ENCODE measurements at regions not wholly inside any gene's neighbourhood (a gene's known extent, or its start where the extent isn't known, plus 50 kb on each side); places are given as distances from the start of the nearest gene placed in this dataset.
"Not testable (repeated sequence)": the region's sequence is repeated elsewhere in the genome, so short reads cannot be mapped to it uniquely, and the experiment has no call there.

DNA sequence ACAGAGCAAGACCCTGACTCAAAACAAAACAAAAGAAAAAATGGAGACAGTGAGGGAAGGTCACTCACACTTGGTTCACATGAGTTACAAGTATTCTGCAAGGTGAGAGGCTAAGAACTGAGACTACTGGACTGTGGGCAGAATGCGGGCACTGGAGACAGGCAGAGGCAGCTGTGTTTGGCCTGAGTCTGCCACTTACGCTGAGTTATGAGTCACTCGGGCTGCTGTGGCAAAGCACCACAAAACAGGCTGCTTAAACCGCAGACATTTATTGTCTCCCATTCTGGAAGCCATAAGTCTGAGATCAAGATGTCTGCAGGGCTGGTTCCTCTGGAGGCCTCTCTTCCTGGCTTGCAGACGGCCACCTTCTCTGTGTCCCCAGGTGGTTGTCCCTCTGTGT is 122.8 kb downstream of the SHANK2 start:
- peak; percentile 67 for DNase-seq (ENCODE audit: low read depth)

GRCh38 chr11:71127806-71128205 is 124.6 kb downstream of the SHANK2 start:
- no peak for DNase-seq (ENCODE audit: low read depth)

- DNase-seq (ENCODE audit: low read depth) = not testable (repeated sequence)
These were observed 126.0 kb downstream of the SHANK2 start for GRCh38 chr11:71126401-71126800.

GRCh38 chr11:71125150-71125549 is 127.2 kb downstream of the SHANK2 start:
- no peak for DNase-seq (ENCODE audit: low read depth)

- DNase-seq (ENCODE audit: low read depth) = no peak
These were observed 128.2 kb downstream of the SHANK2 start for GRCh38 chr11:71124127-71124526.

- DNase-seq (ENCODE audit: low read depth) = peak; percentile 8
These were observed 131.9 kb downstream of the SHANK2 start for GRCh38 chr11:71120471-71120896.

DNA sequence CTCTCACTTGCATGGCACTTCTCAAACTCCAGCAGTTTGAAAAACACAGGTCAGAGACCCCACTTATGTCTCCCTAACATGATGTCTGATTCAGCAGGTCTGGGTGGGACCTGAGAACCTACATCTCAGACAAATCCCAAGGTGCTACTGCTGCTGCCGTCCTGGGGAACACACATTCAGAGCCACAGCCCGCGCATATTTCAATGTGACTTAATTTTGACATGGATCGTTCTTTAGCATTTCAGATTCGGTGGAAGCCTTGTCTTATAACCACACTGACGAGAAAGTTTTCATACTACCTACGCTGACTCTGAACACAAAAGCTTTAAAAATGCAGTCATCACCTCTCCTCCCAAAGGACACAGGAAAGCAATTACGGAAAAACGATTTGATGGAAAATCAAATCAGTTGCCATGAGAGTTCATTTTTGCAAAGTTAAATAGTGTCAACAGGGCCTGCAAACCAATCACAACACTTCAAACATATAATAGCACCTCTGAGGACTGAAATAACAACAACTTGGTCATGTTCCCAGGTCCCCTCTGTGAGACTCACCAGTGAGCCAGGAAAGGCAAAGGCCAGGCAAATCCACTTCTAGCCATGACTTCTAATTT is 132.6 kb downstream of the SHANK2 start:
- DNase-seq (ENCODE audit: low read depth) = no peak

GRCh38 chr11:71118671-71119250 is 133.6 kb downstream of the SHANK2 start:
- no peak for DNase-seq (ENCODE audit: low read depth)

- no peak for DNase-seq (ENCODE audit: low read depth)
These were observed 135.1 kb downstream of the SHANK2 start for GRCh38 chr11:71117311-71117710.

DNA sequence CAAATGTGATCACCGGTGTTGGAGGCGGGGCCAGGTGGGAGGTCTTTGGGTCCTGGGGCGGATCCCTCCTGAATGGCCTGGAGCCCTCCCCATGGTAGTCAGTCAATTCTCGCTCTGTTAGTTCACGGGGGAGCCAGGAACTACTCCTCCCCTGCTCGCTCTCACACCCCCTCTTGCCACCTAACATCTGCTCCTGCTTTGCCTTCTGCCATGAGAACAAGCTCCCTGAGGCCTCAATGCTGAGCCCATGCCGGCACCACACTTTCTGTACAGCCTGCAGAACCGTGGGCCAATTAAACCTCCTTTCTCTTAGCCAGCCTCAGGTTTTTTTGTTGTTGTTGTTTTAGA is 135.7 kb downstream of the SHANK2 start:
- no peak for DNase-seq (ENCODE audit: low read depth)

DNA sequence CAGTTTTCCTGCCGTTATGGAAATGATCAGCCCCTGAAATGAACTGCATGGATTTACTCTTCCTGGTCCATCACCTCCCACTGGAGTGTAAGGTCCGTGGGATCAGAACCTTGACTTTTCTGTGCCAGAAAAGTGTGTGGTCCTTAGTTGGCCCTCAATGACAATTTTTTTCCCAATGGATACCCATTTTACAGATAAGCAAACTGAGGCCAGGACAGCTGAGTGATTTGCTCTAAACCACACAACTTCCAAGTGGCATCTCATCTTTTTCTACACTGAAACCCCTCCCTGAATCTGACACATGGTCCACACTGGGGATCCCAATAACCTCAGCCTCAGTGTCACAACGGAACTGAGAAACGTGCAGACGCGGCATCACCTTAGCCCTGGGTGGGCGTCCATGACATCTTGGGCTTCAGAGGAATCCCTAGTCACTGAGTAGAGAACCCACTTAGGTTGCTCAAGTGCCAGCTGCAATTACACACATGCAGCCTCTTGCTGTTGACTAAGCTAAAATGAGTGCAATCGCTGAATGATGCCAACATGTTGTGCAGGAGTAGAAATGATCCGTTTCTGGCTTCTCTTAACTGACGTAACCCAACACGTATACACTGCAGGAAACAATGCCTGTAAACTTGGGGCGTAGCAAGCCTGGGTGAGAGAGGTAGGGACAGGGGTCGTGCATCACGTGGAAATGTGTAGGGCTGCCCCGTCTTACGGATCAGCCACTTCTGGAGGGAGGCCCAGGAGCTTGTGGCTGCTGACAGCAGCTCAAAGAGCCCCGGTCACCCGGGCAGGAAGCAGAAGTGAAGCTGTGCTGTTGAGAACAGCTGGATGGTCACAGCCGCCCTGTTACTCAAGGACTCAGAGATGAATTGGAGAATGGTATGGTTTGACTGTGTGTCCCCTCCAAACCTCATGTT is 136.3 kb downstream of the SHANK2 start:
- no peak for DNase-seq (ENCODE audit: low read depth)

DNA sequence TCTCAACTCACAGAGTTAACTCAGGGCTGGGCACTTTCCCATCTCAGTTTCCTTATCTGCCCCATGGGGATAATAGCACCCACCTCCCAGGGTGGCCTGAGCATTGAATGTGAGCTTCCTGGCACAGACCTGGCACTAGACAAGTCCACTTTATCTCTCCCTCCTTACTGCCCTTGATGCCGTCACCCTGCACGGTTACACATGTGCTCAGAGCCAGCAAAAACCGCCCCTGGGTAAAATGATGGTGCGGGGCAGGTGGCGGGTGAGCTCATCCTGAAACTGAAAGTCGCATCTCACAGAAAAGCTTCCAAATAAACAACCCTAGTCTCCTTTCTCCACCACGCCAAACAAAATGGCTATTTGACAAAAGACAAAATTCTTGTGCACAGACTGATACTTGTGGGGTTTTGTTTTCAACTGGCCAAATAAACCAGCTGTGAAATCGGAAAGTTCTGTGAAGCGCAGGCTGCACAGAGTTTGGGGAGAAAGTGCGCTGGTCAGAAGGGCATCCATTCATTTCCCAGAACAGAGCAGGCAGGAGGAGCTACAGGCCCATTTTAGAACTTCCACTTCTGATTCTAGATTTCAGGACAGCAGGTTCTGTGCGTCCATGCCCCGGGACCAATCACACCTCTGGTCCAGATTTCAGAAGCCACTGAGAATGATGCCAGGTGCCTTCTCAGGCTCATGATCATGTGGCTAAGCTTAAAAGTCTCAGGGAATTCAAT is 138.1 kb downstream of the SHANK2 start:
- no peak for DNase-seq (ENCODE audit: low read depth)

GRCh38 chr11:71112990-71113389 is 139.4 kb downstream of the SHANK2 start:
- no peak for DNase-seq (ENCODE audit: low read depth)

GRCh38 chr11:71112454-71112853 is 139.9 kb downstream of the SHANK2 start:
- DNase-seq (ENCODE audit: low read depth) = no peak

DNA sequence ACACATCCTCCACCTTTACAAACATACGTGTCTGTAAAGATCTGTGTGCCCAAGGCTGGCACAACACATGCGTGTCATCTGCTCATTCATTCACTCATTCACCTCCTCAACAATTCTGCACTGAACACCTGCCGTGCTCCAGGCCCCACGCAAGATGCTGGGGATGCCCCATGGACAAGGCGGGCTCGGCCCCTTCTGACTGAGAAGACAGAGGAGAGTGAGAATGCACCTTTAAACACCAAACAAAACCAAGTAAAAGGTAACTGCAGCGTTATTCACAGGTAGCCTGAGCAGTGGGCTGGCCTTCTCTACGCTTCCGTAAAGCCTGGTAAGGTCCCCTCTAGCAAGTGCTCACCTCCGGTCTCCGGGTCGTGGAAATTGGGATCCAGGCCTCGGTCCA is 142.8 kb downstream of the SHANK2 start:
- DNase-seq (ENCODE audit: low read depth) = no peak

DNA sequence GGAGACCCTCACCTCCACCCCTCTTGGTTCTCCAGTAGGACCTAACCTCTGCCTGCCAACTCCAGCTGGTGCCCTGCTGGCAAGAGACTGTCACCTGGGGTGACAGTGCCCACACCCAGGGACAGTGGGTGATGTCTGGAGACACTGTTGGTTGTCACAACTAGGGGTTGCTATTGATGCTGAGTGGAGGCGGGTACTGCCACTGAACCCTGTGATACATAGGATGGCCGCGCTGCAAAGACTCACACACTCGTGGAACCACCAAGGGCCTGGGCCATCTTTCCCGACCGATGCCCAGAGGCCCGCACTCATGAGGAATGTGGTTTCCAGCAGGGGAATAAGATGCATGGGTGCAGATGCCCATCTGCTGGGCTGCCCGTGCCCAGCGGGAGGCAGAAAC is 143.2 kb downstream of the SHANK2 start:
- DNase-seq (ENCODE audit: low read depth) = no peak

- DNase-seq (ENCODE audit: low read depth) = no peak
These were observed 144.1 kb downstream of the SHANK2 start for GRCh38 chr11:71108013-71108865.

DNA sequence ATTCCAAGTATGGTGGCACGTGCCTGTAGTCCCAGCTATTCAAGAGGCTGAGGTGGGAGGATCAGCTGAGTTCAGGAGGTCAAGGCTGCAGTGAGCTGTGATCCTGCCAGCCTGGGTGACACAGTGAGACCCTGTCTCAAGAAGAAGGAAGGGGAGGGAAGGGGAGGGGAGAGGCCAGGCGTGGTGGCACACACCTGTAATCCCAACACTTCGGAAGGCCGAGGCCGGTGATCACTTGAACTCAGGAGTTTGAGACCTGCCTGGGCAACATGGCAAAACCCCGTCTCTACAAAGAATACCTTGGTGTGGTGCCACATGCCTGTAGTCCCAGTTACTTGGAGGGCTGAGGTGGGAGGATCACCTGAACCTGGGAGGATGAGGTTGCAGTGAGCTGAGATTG is 145.7 kb downstream of the SHANK2 start:
- DNase-seq (ENCODE audit: low read depth) = no peak

DNA sequence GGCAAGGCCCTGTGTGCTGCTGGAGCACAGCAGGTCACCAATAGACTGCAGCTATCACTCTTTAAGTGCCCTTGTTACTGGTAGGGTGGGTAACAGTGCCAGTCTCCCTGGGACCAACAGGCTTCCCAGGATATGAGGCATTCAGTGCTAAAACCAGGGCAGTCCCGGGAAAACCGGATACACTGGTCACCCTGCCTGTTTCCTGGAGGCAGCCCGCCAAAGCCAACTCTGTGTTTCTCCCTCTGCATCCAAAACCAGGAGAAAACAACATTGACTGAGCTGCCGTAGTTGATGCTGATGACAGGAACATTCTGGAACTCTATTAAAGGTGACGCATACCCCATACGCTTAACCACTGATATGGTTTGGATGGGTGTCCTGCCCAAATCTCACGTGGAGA is 149.1 kb downstream of the SHANK2 start:
- peak; percentile 57 for DNase-seq (ENCODE audit: low read depth)

DNA sequence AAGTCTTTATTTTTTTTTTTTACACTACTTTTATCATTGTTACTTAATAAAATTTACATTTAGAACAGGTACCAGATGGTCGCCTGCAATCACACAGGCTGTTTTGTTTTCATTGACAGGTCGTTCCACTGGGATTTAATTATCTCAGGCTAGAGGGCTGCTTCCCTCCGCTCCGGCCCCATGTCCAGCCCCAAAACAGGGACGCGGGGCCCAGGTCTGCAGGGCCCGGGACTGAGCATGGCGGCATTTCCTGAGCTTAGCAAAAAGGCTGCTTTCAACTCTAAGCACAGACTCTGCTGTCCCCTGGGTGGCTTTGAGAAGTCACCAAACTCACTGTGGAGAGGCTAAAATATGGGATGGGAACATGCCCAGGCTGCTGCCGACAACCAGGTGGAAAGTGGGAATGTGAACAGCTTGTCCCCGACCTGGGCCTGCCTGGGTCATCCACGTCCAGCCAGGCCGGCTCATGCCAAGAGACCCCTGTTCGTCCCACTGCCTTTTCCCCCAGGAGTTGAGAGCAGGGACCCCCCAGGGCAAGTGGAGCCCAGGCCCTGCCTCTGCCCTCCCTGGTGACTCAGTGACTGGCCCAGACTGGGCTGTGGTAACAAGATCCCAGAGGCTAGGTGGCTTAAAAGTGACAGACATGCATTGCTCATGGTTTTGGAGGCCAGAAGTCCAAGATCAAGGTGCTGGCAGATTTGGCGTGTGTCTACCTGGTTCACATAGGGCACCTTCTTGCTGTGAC is 150.0 kb downstream of the SHANK2 start:
- no peak for DNase-seq (ENCODE audit: low read depth)

Measured in HT1080 (cell line).